Activated CD4-positive, alpha-beta T cell treated with anti-CD3 and anti-CD28 coated beads for 1 hour (primary cell): ENCODE measurements at regions not wholly inside any gene's neighbourhood (a gene's known extent, or its start where the extent isn't known, plus 50 kb on each side); places are given as distances from the start of the nearest gene placed in this dataset.

Experiments used
- DNase-seq: peaks from one replicate; pipeline ENCODE4 v3.0.0-alpha.2; 2020

DNA sequence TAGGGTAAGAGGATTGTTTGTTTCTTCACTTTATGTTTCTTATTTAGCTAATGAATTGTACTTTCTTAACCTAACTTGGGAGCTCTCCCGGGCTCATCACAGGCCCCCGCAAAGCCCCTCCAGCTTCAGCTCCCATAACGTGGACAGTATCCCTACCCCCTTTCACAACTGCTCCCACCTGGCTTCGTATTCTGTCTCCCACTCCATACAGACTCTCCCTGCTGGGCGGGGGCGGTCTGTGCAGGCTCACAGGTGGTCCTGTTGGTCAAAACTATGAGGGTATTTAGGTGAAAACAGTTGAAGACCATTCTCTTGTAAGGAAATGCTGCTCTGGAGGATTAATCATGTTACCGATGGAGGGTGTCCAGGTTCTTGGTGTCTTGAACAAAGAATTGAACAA, 805.3 kb downstream of the SEMA5A start:
- no peak for DNase-seq

DNA sequence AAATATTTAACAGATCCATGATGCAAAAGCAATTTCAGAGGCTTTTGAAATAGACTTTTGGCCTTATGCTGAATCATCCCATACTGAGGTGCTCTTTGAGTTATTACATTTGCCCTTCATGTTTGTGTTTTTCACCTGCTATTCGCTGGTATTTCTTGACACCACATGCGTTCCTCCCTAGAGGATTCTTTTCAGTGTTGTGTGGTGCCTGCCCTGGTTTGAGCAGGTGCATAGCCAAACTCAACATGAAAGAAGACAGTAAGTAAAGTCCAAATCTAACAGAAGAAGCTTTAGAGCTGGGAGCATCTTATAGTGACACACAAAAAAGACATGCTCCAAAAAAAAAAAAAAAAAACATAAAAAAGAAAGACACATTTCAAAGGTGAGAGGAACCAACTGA, 796.3 kb downstream of the SEMA5A start:
- DNase-seq, result no peak

DNA sequence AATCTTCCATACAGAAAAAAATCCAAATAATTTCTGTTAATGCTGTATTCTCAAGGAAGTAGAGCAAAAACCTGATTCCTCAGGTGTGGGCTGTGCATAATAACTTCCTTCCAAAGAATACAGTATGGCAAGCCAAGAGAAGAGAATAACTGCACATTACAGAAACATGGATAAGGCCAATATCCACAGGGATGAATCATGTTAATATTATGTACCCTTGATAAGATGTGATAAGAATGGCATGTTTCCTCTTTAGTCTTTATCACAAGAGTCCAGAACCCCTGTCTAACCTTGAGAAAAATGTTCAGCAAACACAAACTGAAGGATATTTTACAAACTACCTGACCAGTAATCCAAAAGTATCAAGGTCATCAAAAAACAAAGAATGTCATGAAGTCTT, 795.8 kb downstream of the SEMA5A start:
- DNase-seq, result no peak

DNA sequence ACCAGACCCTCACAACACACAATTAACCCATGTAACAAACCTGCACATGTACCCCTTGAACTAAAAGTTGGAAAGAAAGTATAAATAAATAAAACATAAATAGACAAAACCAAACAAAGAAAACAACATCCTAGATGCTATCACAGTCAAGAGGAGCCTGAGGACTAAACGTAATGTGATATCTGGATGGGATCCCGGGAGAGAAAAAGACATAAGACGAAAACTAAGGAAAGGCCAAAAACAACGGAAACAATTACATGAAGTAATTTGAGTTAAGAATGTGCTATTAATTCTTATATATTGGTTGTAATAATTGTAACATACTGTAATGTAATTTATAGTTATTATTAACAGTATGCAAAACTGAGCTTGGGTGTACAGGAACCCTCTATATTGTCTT, 793.9 kb downstream of the SEMA5A start:
- DNase-seq, result no peak

DNA sequence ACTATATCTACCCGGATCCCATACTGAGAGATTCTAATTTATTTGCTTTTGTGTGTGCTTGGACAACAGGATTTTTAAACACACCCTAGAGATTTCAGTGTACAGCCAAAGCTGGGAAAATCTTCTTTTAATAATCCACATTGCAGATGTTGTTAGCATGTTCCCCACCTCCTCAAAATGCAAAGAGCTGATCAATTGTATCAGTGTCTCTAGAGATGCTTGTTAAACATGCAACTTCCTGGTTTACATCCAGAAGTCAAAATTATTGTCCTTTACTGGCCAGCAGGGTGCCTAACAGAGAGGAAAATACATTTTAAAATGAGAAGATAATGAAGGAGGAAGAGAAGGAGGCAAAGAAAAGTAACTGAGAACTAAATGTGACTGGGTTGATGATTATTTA, 793.3 kb downstream of the SEMA5A start:
- DNase-seq, result no peak

DNA sequence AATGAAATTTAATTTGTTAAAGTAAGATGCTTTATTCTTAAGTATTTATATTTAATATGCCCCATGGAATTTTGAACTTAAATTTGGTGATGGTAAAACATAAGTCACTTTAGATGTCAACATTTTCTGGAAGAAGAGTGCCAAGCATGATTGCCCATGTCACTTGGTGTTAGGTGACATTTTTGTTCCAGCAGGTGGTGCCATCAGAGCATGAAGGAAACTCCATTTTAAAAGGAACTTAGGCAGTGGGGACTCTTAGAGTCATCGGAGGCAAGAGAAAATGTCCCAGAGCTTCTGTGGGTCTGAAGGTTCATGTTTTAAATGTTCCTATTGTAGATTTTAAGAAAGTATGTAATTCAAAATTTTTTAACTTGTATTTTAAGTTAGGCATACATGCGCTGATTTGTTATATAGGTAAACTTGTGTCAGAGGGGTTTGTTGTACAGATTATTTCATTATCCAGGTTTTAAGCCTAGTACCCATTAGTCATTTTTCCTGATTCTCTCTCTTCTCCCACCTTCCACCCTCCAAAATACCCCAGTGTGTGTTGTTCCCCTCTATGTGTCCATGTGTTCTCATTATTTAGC, 789.3 kb downstream of the SEMA5A start:
- DNase-seq, result no peak

DNA sequence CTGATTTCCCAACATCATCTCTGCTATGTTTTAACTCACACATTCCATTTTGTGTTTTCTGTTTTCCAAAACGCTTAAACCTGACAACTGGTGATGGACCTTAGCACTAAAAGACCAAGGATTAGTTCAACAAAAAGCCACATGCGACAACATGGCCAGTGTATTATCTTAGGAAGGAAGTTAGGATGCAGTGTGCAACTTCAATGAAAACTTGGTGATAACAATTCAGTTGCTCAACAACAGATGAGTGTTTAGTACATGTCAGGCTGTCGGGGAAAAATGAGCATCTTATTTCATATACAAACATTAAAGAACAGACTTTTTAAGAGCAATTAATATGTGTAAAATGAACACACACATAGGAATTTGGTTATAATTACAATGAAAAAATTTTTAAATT, 780.0 kb downstream of the SEMA5A start:
- DNase-seq, result no peak

DNA sequence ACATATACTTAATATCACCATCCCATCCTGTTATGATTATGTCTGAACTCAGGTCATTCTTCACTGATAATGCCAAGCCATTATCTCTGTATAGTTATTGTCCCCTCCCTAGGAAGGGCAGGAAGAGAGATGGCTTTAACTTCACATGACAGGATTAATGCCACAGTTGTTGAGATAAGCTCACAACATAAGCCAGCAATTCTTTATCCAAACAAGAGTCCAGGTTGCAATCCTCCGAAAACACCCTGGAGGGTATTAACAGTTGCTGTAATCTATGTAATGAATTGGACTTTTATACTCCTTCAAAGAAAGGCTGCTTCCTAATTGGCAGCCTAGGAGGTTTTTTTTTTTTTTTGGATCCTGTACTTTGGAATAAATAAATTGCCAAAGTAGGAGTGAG, 779.4 kb downstream of the SEMA5A start:
- DNase-seq, result no peak

DNA sequence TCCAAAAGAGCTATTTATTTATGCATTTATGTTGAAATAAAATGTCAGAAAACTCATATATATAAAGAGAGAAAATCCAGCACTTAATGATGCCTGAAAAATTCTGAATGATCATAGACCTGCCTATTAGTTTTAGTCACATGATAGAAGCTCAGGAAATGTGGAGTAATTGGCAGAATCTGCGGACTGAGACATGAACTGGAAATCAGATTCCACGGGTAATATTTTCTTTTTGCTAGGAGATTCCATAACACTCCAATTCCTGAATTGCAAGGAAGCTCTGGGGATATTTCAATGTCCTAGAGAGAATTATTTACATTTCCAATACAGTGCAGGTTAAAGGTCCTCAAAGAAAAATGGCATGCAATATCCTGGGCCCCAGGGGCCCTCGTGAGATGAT, 778.8 kb downstream of the SEMA5A start:
- no peak for DNase-seq

DNA sequence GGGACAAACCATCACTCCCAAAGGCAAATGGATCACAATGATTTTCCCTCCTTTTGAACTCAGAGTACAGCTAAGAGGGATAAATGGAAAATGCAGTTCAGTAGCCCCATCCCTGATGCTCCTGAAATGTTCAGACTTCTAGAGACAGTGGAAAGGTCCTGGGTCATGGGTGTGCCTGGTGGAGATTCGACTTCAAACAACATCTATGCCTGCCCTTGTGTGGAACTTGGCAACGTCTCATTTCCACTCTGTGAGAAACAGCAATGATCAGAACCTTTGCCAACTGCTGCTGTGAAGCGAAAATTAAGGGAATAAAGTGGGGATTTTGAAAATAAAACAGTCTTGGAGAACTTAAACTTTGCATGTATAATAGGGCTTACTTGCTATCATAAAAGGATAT, 778.1 kb downstream of the SEMA5A start:
- DNase-seq, result no peak

DNA sequence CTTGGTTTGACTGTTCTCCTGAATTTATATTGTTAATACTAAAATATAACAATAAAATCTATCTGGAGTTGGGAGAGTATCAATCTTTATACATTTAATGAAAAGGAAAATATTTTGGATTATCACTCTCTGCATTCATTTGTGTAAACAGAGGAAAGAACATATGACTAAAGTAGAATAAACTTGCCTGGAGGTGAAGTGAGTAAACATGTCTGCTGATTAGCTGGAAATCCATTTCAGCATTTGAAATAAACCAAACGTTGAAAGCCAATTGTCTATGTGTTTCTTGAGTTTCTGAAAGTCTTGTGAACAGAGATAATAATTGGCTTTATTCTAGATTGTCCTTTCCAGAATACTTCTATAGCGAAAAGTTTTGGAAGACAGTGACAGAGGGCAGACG, 776.2 kb downstream of the SEMA5A start:
- DNase-seq, result no peak

DNA sequence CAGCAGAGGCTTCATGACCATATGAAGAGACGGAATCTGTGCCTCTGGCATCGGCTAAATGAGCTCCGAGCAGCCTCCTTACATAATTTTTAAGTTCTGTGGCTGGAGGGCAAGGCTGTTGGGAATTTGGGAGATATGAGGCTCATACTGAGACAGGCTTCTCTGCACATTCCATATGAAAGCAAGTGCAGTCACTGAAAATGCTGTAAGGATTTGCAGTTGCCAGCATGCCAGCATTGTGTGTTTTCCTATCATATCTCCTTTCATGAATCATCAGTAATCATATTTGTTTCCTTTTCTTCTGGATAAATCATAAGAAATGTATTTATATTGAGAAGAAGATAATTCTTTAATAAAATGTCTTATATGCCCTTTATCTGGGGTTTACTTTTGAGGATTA, 775.4 kb downstream of the SEMA5A start:
- DNase-seq, result no peak

DNA sequence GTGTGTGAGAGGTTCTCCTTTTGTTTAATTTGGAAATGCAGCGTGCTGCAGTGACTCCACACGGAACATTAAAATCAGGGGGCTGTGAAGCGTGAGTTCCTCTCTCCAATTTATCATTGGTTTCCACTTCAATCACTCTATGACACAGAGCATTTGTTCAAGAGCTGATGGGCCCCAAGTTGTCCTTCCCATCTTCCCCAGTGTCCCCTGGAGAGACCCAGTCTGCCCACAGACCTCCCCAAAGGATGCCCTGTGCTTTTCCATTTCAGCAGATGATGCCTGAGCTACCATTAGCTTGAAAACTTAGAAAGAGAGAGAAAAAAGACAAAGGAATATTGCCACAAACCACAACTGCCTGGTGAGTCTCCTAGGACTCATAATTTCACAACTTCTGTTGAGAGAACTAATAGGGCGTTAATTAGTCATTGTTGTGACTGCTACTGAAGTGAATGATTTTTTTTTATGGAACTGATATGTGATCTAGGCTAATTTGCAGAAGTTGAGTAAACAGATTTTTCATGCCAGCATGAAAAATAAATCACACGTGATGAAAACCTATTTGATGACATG, 772.7 kb downstream of the SEMA5A start:
- DNase-seq, result no peak

DNA sequence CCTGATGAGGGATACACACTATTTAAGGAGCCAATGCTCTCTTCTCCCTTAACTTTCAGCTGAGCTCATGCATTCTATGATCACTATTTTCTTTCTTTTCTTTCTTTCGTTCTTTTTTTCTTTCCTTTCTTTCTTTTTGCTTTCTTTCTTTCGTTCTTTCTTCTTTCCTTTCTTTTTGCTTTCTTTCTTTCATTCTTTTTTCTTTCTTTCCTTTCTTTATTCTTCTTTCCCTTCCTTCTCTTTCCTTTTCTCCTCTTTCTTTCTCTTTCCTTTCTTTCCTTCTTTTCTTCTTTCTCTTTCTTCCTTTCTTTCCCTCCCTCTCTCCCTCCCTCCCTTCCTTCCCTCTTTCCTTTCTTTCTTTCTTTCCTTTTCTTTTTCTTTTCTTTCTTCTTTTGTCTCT, 761.2 kb downstream of the SEMA5A start:
- no peak for DNase-seq

DNA sequence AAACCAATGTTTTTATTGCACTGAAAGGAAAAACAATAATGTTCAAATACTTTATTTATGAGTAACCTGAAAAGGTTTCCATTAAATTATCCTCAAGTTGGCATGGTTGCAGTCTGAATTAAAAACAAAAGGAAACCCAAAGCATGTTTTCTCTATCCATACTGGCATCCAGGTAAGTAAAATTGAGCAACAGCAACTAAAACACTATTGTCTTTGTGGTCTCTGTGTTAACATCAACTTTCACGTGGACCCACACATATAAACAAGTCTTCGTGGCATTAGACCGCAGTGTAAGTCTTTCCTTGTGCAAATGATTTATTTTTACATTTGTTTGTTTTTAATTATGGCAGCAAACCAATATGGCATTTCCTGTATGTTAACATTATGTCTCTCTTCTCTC, 757.6 kb downstream of the SEMA5A start:
- no peak for DNase-seq

DNA sequence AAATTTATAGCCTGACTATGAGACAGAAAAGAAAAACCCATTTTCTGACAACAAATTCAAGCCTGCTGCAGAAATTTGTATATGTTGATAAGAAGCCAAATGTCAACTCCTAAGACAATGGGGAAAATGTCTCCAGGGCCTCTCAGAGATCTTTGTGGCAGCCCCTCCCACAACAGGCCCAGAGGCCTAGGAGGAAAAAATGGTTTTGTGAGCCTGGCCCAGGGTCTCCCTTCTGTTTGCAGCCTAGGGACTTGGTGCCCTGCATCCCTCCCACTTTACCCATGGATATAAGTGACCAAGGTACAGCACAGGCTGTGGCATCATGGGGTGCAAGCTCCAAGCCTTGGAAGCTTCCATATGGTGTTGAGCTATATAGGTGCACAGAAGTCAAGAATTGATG, 740.2 kb downstream of the SEMA5A start:
- DNase-seq, result no peak

DNA sequence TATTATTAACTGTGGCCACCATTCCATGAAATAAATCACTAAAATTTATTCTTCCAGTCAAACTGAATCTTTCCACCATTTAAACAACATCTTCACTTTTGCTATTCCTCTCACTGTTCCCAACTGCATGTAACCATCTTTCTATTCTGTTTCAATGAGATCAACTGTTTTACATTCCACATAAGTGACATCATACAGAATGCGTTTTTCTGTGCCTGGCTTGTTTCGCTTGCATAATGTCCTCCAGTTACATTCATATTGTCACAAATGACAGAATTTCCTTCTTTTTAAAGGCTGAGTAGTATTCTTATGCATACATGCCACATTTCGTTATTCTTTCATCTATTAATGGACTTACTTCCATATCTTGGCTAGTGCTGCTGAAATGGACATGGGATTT, 738.2 kb downstream of the SEMA5A start:
- no peak for DNase-seq

DNA sequence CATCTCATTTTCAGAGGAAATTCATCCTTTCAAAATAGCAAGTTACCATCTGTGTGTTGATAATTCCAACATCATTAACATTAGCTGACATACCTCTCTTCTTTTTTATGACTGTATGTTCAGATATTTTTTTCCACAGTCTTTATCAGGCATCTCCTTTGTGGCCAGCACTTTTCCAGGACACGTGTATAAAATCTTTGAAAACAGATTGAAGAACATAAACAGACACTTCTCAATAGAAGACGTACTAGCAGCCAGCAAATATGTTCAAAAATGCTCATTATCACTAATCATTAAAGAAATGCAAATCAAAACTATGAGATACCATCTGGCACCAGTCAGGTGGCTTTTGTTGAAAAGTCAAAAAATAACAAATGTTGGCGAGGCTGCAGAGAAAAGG, 734.3 kb downstream of the SEMA5A start:
- DNase-seq, result no peak

DNA sequence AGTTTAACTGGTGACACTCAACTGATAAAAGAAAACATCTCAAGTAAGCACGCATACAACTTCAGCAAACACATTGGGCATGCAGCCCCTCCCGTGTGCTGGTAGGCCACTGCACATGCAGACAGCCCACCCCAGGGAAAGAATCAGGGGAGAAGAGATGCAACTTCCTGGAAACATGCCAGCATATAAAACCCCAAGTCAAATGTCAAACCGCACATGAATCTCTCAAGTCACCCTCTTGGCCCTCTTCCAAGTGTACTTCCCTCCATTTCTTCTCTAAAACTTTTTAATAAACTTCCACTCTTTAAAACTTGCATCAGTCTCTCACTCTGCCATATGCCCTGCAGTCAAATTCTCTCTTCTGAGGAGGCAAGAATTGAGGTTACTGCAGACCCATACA, 732.7 kb downstream of the SEMA5A start:
- no peak for DNase-seq

DNA sequence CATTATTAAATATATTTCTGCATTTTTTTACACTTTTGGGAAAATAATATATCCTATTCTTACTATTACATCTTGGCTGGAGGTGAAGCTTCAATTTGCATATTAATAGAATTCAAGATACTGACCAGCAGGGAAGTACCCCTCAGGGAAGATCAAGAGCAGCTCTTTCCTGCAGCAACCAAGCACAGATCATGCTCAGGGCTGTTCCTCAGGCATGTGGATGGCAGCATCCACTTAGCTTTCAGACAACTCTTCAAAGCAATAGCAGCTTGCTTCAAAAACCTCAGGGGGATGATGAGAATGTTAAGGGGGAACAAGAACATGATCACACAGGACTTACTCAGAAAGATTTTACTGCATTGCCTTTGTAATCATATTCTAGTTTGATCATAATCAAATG, 731.8 kb downstream of the SEMA5A start:
- DNase-seq, result no peak

DNA sequence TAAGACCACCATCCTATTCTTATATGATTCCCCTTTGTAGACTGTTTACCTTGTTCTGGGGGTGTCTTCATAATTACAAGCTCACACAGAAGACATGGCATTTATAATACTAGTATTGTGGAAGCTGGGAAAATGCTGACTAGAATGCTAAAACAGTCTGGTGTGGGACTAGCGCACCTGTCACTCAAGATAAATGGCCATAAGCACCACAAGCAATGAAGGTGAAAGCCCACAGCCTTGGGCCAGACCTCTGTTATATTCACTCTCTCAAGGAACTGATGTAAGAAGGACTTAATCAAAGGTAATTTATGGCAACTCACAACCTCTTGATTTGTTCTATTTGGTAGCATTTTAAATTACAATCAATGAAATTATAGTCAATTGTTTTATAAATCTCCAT, 721.5 kb downstream of the SEMA5A start:
- no peak for DNase-seq

DNA sequence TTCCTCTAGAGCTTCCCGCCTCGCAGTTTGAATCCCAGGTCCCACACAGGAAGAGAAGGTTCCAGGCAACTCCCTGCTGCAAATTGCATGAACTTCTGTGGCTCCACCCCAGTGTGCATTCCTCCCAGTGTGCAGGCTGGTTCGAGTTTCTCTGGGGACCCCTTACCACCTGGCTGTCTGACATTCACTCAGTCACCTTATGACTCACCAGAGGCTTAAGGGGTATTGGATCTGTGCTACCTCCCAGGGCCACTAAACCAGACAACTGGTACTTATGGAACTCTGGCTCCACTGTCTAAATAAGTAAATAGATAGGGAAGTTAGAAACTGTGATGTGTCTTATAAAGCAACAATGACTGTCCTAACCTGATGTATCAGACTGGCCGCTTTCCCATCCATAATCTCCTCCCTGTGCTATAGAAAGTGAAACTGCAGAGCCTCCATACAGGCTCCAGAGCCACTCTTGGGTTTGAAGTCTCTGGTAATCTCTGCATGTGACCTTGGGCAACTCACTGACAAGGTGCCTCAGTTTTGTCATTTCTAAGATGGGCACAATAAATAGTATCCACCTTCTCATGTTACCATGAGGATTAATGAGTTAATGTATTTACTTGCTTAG, 720.6 kb downstream of the SEMA5A start:
- no peak for DNase-seq

DNA sequence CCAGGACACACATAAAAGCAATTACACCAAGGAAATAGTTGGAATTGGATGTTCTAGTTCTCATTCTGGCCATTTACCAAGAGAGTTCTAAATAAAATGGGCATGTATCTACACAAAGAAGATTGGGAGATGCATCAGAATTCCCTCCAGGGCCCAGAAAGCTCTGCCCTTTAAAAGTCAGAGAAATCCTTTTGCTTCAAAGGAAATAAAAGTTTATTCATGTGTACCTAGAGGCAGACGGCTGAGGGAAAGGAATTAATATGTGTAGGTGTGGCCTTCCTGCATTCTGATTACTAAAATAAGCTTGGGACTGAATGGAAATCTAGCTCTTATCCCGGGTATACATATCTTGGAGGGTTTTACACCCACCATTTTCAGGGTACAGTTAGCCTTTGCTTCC, 719.4 kb downstream of the SEMA5A start:
- DNase-seq, result no peak

DNA sequence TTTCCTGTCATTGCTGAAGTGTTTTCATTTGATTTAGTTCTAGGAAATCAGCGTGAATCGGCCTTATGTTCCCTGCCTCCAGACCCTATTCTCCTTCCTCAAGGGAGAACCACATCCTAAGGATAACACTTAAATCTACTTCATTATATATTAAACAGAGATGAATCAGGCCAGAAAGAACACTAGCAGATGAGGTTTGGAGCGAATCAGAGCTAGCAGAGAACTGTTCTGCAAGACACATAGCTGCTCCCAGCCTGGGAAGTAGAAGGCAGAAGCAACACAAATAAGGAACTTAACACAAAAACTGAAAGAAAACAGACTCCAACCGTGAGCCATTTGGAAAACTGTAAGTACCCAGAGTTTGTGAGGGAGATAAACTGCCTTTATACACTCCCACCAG, 718.2 kb downstream of the SEMA5A start:
- no peak for DNase-seq
